HFFc6 (cell line): ENCODE measurements at regions not wholly inside any gene's neighbourhood (a gene's known extent, or its start where the extent isn't known, plus 50 kb on each side); places are given as distances from the start of the nearest gene placed in this dataset.

Experiments
- DNase-seq: peaks from one replicate; pipeline ENCODE4 v3.0.0-alpha.2; 2018
- H3K27ac Mint-ChIP-seq: 2 replicates; pipeline ENCODE4 v1.8.0; 2020; ENCODE audit warnings: mild to moderate bottlenecking, mixed read lengths
- H3K27me3 Mint-ChIP-seq: 2 replicates; pipeline ENCODE4 v1.8.0; 2021; ENCODE audit warnings: mild to moderate bottlenecking, moderate library complexity, mixed read lengths; ENCODE audit not compliant: insufficient read depth
- H3K36me3 Mint-ChIP-seq: 2 replicates; pipeline ENCODE4 v1.8.0; 2021; ENCODE audit warnings: low read depth, mixed read lengths
- H3K4me1 Mint-ChIP-seq: 2 replicates; pipeline ENCODE4 v1.8.0; 2020; ENCODE audit warnings: low read depth, mixed read lengths
- H3K4me3 Mint-ChIP-seq: 2 replicates; pipeline ENCODE4 v1.8.0; 2020; ENCODE audit warnings: mild to moderate bottlenecking, moderate library complexity, mixed read lengths
- H3K9me3 Mint-ChIP-seq: 2 replicates; pipeline ENCODE4 v1.8.0; 2020; ENCODE audit warnings: mild to moderate bottlenecking, mixed read lengths
- CTCF ChIP-seq: fragments of 200-600 bp; sonication (generic); IDR thresholded peaks from 2 replicates; pipeline ENCODE4 v1.5.0; 2021; ENCODE audit warnings: antibody characterized with exemption, mild to moderate bottlenecking

GRCh38 chr1:199551967-199552565, 475.4 kb upstream of the NR5A2 start:
- Mint-ChIP-seq H3K27me3 (no peaks in the 10 kb centered on the region; the same call in none of the 2 replicates), H3K27ac (no peak overlapping the region), H3K9me3 (no peaks in the 10 kb centered on the region), H3K4me3 (no peak overlapping the region), H3K4me1 (no peaks in the 10 kb centered on the region), H3K36me3 (no peaks in the 10 kb centered on the region)
- DNase-seq: peak; percentile 63
- peak; percentile 92 for TF ChIP-seq CTCF

GRCh38 chr1:199553104-199553503, 474.4 kb upstream of the NR5A2 start:
- Mint-ChIP-seq H3K36me3 (no peaks in the 10 kb centered on the region), H3K27ac (no peak overlapping the region), H3K4me3 (no peak overlapping the region), H3K4me1 (no peaks in the 10 kb centered on the region), H3K9me3 (no peaks in the 10 kb centered on the region), H3K27me3 (no peaks in the 10 kb centered on the region; the same call in none of the 2 replicates)
- DNase-seq: no peak
- TF ChIP-seq CTCF: no peak

- no peak for TF ChIP-seq CTCF
- Mint-ChIP-seq H3K27me3 (peaks cover 7% of the 10 kb centered on the region), H3K36me3 (no peaks in the 10 kb centered on the region), H3K27ac (no peak overlapping the region), H3K9me3 (no peaks in the 10 kb centered on the region), H3K4me1 (no peaks in the 10 kb centered on the region), H3K4me3 (no peak overlapping the region)
- no peak for DNase-seq
These were observed 466.2 kb upstream of the NR5A2 start for GRCh38 chr1:199561334-199561733.

- peaks cover 8% of the 10 kb centered on the region; the same call in 1 of the 2 replicates for H3K27me3 Mint-ChIP-seq
- TF ChIP-seq CTCF: no peak
- no peak overlapping the region for H3K27ac Mint-ChIP-seq
- no peaks in the 10 kb centered on the region for H3K36me3 Mint-ChIP-seq
- no peak overlapping the region for H3K4me3 Mint-ChIP-seq
- DNase-seq: no peak
- no peaks in the 10 kb centered on the region for H3K9me3 Mint-ChIP-seq
- H3K4me1 Mint-ChIP-seq: no peaks in the 10 kb centered on the region
These were observed 454.5 kb upstream of the NR5A2 start for GRCh38 chr1:199573047-199573446.

- TF ChIP-seq CTCF: no peak
- Mint-ChIP-seq H3K4me1 (no peaks in the 10 kb centered on the region), H3K4me3 (no peak overlapping the region), H3K9me3 (no peaks in the 10 kb centered on the region), H3K27me3 (peaks cover 8% of the 10 kb centered on the region; the same call in 1 of the 2 replicates), H3K27ac (no peak overlapping the region), H3K36me3 (no peaks in the 10 kb centered on the region)
- DNase-seq: no peak
These were observed 452.6 kb upstream of the NR5A2 start for GRCh38 chr1:199574950-199575349.
